GM19452 (cell line): ENCODE measurements at regions not wholly inside any gene's neighbourhood (a gene's known extent, or its start where the extent isn't known, plus 50 kb on each side); places are given as distances from the start of the nearest gene placed in this dataset.
"Not testable (repeated sequence)": the region's sequence is repeated elsewhere in the genome, so short reads cannot be mapped to it uniquely, and the experiment has no call there.

Experiments used
- ATAC-seq: cut with Tn5 transposase; IDR thresholded peaks from one replicate; pipeline ENCODE4 v1.9.1; 2021; ENCODE audit not compliant: unreplicated experiment

- ATAC-seq: no peak
Measured at GRCh38 chr1:245062741-245063305, 92.0 kb upstream of the KIF26B start.

GRCh38 chr1:245061808-245062207, 93.0 kb upstream of the KIF26B start:
- ATAC-seq: not testable (repeated sequence)

- ATAC-seq: no peak
Measured at GRCh38 chr1:245060684-245061374, 94.0 kb upstream of the KIF26B start.

GRCh38 chr1:245059806-245060424, 94.9 kb upstream of the KIF26B start:
- no peak for ATAC-seq

- ATAC-seq: no peak
Measured at GRCh38 chr1:245058882-245059281, 95.9 kb upstream of the KIF26B start.

GRCh38 chr1:245058436-245058835, 96.3 kb upstream of the KIF26B start:
- ATAC-seq: no peak

- no peak for ATAC-seq
Measured at GRCh38 chr1:245056913-245057312, 97.9 kb upstream of the KIF26B start.

GRCh38 chr1:245056296-245056695, 98.5 kb upstream of the KIF26B start:
- ATAC-seq: not testable (repeated sequence)

- no peak for ATAC-seq
Measured at GRCh38 chr1:245055752-245056151, 99.0 kb upstream of the KIF26B start.

- no peak for ATAC-seq
Measured at GRCh38 chr1:245054507-245055270, 100.1 kb upstream of the KIF26B start.

- no peak for ATAC-seq
Measured at GRCh38 chr1:245054105-245054504, 100.7 kb upstream of the KIF26B start.

GRCh38 chr1:245052258-245052657, 102.5 kb upstream of the KIF26B start:
- ATAC-seq: no peak

- no peak for ATAC-seq
Measured at GRCh38 chr1:245051349-245052221, 103.2 kb upstream of the KIF26B start.

GRCh38 chr1:245046769-245047168, 108.0 kb upstream of the KIF26B start:
- no peak for ATAC-seq

GRCh38 chr1:245046315-245046714, 108.5 kb upstream of the KIF26B start:
- ATAC-seq: no peak

- ATAC-seq: no peak
Measured at GRCh38 chr1:245045087-245045881, 109.5 kb upstream of the KIF26B start.

- no peak for ATAC-seq
Measured at GRCh38 chr1:245043611-245043940, 111.2 kb upstream of the KIF26B start.

- ATAC-seq: no peak
Measured at GRCh38 chr1:245041058-245041698, 113.6 kb upstream of the KIF26B start.

GRCh38 chr1:245039196-245039595, 115.6 kb upstream of the KIF26B start:
- ATAC-seq: no peak

- no peak for ATAC-seq
Measured at GRCh38 chr1:245036102-245036501, 118.7 kb upstream of the KIF26B start.
